ENCODE measurements at regions not wholly inside any gene's neighbourhood (a gene's known extent, or its start where the extent isn't known, plus 50 kb on each side); places are given as distances from the start of the nearest gene placed in this dataset.

GRCh38 chr18:52009958-52010357 is 330.0 kb upstream of the DCC start:
- no peaks in the 10 kb centered on the region for H3K27me3 ChIP-seq (replicated peaks; ENCODE audit: insufficient read depth)
- no peaks in the 10 kb centered on the region for H3K4me1 ChIP-seq (ENCODE audit: control insufficient read depth in 1 of 2, low read depth in 2 of 2)
- ATAC-seq (ENCODE audit: insufficient number of reproducible peaks, low FRiP score, low read depth) = no peak
- TF ChIP-seq, protein P1, sequence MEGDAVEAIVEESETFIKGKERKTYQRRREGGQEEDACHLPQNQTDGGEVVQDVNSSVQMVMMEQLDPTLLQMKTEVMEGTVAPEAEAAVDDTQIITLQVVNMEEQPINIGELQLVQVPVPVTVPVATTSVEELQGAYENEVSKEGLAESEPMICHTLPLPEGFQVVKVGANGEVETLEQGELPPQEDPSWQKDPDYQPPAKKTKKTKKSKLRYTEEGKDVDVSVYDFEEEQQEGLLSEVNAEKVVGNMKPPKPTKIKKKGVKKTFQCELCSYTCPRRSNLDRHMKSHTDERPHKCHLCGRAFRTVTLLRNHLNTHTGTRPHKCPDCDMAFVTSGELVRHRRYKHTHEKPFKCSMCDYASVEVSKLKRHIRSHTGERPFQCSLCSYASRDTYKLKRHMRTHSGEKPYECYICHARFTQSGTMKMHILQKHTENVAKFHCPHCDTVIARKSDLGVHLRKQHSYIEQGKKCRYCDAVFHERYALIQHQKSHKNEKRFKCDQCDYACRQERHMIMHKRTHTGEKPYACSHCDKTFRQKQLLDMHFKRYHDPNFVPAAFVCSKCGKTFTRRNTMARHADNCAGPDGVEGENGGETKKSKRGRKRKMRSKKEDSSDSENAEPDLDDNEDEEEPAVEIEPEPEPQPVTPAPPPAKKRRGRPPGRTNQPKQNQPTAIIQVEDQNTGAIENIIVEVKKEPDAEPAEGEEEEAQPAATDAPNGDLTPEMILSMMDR (IDR thresholded peaks at IDR 0.05) = no peak
- no peak overlapping the region for H3K4me3 ChIP-seq
- H3K36me3 ChIP-seq = no peaks in the 10 kb centered on the region
- DNase-seq (ENCODE audit: low spot score) = no peak
- no peak overlapping the region for H3K27ac ChIP-seq
- H3K9me3 ChIP-seq = no peaks in the 10 kb centered on the region

- DNase-seq (ENCODE audit: low spot score) (no peak), ATAC-seq (ENCODE audit: insufficient number of reproducible peaks, low FRiP score, low read depth) (no peak)
- Histone ChIP-seq H3K36me3 (no peaks in the 10 kb centered on the region), H3K4me1 (ENCODE audit: control insufficient read depth in 1 of 2, low read depth in 2 of 2) (no peaks in the 10 kb centered on the region), H3K4me3 (no peak overlapping the region), H3K27ac (no peak overlapping the region), H3K9me3 (no peaks in the 10 kb centered on the region), H3K27me3 (replicated peaks; ENCODE audit: insufficient read depth) (no peaks in the 10 kb centered on the region)
- TF ChIP-seq, protein P1 (IDR thresholded peaks at IDR 0.05) = no peak
Observed at GRCh38 chr18:52045946-52046675, 293.9 kb upstream of the DCC start.

DNA sequence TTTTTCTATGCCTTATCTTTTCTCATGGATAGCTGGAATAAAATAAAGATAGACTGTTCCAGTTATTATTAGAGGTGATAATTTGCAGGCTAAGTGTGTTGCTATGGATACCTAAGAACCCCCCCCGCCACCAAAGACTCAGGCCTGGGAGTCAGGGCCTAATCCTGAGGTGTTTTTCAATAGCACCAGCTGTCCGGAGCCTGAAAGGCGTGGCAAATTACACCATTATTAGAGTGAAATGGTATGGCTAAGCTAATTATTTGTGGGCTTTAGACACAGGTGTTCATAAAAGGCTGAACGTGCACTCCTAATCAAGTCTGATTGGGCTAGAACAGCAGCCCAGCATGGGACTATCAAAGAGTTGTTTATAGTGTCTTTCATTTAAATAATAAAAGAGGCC is 293.2 kb upstream of the DCC start:
- TF ChIP-seq, protein P1 (IDR thresholded peaks at IDR 0.05) = no peak
- Histone ChIP-seq H3K27ac (no peak overlapping the region), H3K27me3 (replicated peaks; ENCODE audit: insufficient read depth) (no peaks in the 10 kb centered on the region), H3K4me3 (no peak overlapping the region), H3K4me1 (ENCODE audit: control insufficient read depth in 1 of 2, low read depth in 2 of 2) (no peaks in the 10 kb centered on the region), H3K36me3 (no peaks in the 10 kb centered on the region), H3K9me3 (no peaks in the 10 kb centered on the region)
- DNase-seq (ENCODE audit: low spot score) (no peak), ATAC-seq (ENCODE audit: insufficient number of reproducible peaks, low FRiP score, low read depth) (no peak)

DNA sequence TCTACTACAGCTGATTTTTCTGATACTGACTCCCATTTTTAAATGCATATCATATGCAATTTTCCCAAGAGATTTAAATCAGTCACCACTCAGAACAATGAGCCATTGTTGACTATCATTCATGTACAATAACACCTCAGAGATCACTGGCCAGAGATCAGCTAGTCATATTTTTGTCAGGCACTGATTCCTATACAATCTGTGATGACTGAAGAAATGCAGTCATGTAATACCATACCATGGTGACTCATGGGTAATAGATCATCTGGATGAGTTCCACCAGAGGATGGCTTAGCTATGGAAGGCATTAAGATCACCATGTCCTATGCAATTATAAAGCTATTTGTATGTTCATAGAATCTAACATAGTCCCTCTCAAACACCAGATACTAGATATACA is 285.7 kb upstream of the DCC start:
- Histone ChIP-seq H3K36me3 (no peaks in the 10 kb centered on the region), H3K4me3 (no peak overlapping the region), H3K27ac (no peak overlapping the region), H3K4me1 (ENCODE audit: control insufficient read depth in 1 of 2, low read depth in 2 of 2) (no peaks in the 10 kb centered on the region), H3K27me3 (replicated peaks; ENCODE audit: insufficient read depth) (no peaks in the 10 kb centered on the region), H3K9me3 (no peaks in the 10 kb centered on the region)
- no peak for ATAC-seq (ENCODE audit: insufficient number of reproducible peaks, low FRiP score, low read depth)
- DNase-seq (ENCODE audit: low spot score) = no peak
- TF ChIP-seq, protein P1 (IDR thresholded peaks at IDR 0.05) = no peak

DNA sequence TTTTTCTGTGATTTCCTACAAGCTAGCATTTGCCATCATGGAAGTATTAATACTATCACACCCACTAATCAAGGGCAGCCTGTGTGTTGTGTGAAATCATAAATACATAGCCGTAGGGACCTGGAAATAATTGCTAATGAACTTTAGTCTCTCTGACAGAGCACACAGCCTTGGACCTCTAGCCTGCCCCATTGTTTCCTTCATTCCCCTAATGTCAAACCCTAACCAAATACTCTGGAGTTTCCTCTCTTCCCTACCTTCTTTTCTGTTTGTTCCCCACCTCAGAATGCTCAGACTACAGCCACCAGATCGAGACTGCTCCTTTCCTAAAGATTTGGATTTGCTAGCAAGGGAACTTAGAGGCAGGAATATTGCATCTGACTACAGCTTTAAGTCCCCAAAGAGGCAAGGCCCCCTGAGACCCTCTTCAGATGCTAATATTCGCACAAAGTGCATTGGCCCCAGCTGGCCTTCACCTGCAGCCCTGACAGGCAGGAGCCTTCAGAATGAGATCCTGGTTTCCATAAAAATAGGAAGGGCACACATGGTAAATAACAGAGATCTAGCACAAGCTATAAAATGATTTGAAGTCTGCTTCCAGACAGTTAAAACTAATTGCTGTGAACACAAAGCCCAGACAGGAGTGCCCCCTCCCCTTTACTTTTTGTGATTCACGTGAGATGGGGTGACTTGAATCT is 279.2 kb upstream of the DCC start:
- DNase-seq (ENCODE audit: low spot score) (no peak), ATAC-seq (ENCODE audit: insufficient number of reproducible peaks, low FRiP score, low read depth) (no peak)
- no peak overlapping the region for H3K27ac ChIP-seq
- TF ChIP-seq, protein P1 (IDR thresholded peaks at IDR 0.05) = no peak
- no peaks in the 10 kb centered on the region for H3K36me3 ChIP-seq
- no peaks in the 10 kb centered on the region for H3K27me3 ChIP-seq (replicated peaks; ENCODE audit: insufficient read depth)
- H3K9me3 ChIP-seq = no peaks in the 10 kb centered on the region
- H3K4me3 ChIP-seq = no peak overlapping the region
- H3K4me1 ChIP-seq (ENCODE audit: control insufficient read depth in 1 of 2, low read depth in 2 of 2) = no peaks in the 10 kb centered on the region

Data from thoracic aorta (tissue), 2 donors.